Gastroesophageal sphincter (tissue), 3 donors: ENCODE measurements at regions not wholly inside any gene's neighbourhood (a gene's known extent, or its start where the extent isn't known, plus 50 kb on each side); places are given as distances from the start of the nearest gene placed in this dataset.

Source experiments
- CTCF ChIP-seq, 4 experiments: fragments of 200-600 bp in 2 of 4; fragments of 450-650 bp in 2 of 4; sonication (generic) in 1 of 4; IDR thresholded peaks; one replicate each; pipeline ENCODE4 v1.5.1; 2017 to 2019; ENCODE audit warnings: antibody characterized with exemption in 4 of 4, mild to moderate bottlenecking in 2 of 4, moderate library complexity in 2 of 4
- POLR2A ChIP-seq, 2 donors: fragments of 450-650 bp; IDR thresholded peaks; one replicate each; pipeline ENCODE4 v1.6.1; 2017; ENCODE audit warnings: antibody characterized with exemption in 2 of 2, mild to moderate bottlenecking in 2 of 2, moderate library complexity in 1 of 2
- POLR2AphosphoS5 ChIP-seq: sonication (generic); formaldehyde crosslinking; IDR thresholded peaks from one replicate; pipeline ENCODE4 v1.6.1; 2017; ENCODE audit warnings: antibody characterized with exemption

GRCh38 chr3:78405745-78406144 lies 1362.1 kb downstream of the ROBO1 start:
- TF ChIP-seq CTCF (IDR thresholded peaks at IDR 0.05) (no peak), POLR2AphosphoS5 (no peak), POLR2A (IDR thresholded peaks at IDR 0.05) (no peak)
